Right ventricle myocardium superior (tissue), 1 donor: ENCODE measurements at regions not wholly inside any gene's neighbourhood (a gene's known extent, or its start where the extent isn't known, plus 50 kb on each side); places are given as distances from the start of the nearest gene placed in this dataset.
"Not testable (repeated sequence)": the region's sequence is repeated elsewhere in the genome, so short reads cannot be mapped to it uniquely, and the experiment has no call there.

Experiments used
- ATAC-seq: fragments of 200-7000 bp; cut with Tn5 transposase; one replicate; pipeline ENCODE4 v1.9.1; 2020; ENCODE audit warnings: mild to moderate bottlenecking; ENCODE audit not compliant: poor library complexity
- DNase-seq: peaks from one replicate; pipeline ENCODE4 v3.0.0-alpha.2; 2020
- intact Hi-C: fragments of 100-400 bp; cut with DNase I; formaldehyde crosslinking; loops from one replicate; pipeline ENCODE4 v1.11.2; 2022
- donor health status: DM: no; HTN: yes; CAD: no; lungs with severe emphysema.

- intact Hi-C loops, ATAC-seq, DNase-seq: not testable (repeated sequence)
These were observed 665.4 kb upstream of the RAG2 start for GRCh38 chr11:37263467-37263866.

DNA sequence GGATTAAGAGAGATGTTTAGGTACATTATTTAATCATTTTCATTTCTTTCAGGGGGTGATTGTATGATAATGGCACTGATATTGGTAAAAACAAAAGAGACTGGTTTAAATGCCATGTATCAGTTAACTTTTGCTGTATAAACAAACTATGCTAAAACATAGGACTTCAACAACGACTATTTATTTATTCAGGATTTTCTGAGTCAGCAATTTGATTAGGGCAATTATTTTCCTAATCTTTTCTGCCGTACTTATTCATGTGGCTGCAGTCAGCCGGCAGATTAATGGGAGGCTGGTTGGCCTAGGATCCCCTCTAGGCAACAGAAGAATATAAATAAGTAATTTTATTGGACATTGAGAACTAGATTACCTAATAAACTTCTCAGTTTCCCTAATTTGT lies 661.7 kb upstream of the RAG2 start:
- intact Hi-C loops = no loop called here
- DNase-seq (no peak), ATAC-seq (no peak)

DNA sequence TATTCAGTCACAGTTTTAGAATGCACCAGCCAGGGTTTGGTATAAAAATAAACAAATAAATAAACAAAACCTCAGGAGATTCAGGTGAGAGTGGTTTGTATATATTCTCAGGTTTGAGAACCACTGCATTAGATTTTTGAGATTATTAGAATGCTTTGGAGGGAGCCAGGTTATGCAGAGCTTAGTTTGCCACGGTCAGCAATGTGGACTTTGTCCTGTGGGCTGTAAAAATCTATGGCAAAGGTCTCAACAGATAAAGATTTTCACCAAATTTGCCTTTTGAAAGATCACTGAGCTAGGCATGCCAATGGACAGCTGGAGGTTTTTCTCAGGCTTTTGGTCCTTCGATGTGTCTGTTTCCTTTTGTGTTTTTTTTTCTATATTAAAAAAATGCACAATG lies 650.1 kb upstream of the RAG2 start:
- intact Hi-C loops = no loop called here
- ATAC-seq = no peak
- no peak for DNase-seq

- intact Hi-C loops = not testable (repeated sequence)
These were observed 648.1 kb upstream of the RAG2 start for GRCh38 chr11:37246092-37246491.

DNA sequence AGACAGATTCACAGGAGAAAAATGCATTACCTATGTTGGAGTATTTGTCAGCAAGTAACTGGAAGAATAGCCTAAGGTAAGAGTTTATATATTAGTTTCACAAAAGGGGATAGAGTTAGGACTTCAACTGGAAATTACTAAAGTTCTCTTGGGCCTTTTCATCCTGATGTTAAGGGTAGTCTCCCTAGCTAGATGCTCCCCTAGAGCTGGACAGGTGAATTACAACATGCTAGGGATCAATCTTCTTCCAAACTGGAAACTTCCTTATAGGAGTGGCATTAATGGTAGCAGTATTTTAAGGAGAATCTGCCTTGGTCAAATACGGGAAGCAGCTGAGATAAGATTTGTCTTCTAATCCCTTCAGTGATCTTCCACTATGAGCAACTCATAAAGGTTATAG lies 632.8 kb upstream of the RAG2 start:
- no peak for ATAC-seq
- no peak for DNase-seq
- intact Hi-C loops = no loop called here

More at GRCh38 chr11:37246092-37246491, 648.1 kb upstream of the RAG2 start:
- ATAC-seq, DNase-seq: not testable (repeated sequence)

- no peak for DNase-seq
- intact Hi-C loops = no loop called here
- no peak for ATAC-seq
These were observed 625.9 kb upstream of the RAG2 start for GRCh38 chr11:37223962-37224361.

DNA sequence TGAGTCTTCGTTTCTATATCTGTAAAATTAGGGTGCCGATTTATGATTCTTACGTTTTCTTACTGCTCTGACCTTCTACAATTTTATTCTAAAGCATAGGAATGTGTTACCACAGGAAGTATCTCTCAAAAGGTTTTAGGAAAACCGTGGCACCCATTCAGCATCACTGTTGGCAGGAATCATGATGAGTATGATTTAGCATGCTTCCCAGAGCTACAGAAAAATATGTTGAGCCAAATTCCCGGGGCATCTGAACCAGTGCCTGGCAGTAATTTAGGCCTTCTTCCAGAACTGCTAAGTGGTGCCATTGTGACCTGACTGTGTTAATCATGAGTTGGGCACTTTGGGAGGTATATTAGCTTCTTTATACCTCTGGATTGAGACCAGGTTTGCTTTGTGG lies 605.0 kb upstream of the RAG2 start:
- intact Hi-C loops = no loop called here
- ATAC-seq (no peak), DNase-seq (no peak)

DNA sequence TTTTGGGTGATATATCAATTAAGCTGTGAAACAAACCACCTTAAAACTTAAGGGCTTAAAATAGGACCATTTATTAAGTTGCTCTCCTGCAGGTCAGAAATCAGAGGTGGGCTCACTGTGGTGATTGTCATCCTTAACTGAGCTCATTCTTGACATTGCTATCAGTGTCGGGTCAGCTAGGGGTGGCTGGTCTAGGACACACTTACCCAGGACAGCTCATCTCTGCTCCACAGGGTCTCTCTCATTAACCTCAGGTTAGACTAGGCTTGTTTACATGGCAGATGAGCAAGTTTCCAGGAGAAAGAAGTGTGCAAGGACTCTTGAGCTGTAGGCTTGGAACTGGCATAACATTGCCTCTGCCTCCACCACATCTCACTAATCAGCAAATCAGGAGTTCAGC lies 601.0 kb upstream of the RAG2 start:
- no peak for DNase-seq
- ATAC-seq = no peak
- intact Hi-C loops = no loop called here

- ATAC-seq = no peak
- no peak for DNase-seq
- intact Hi-C loops = no loop called here
These were observed 586.3 kb upstream of the RAG2 start for GRCh38 chr11:37184326-37184725.

GRCh38 chr11:37182031-37182430 lies 584.0 kb upstream of the RAG2 start:
- intact Hi-C loops = no loop called here
- DNase-seq (no peak), ATAC-seq (no peak)

DNA sequence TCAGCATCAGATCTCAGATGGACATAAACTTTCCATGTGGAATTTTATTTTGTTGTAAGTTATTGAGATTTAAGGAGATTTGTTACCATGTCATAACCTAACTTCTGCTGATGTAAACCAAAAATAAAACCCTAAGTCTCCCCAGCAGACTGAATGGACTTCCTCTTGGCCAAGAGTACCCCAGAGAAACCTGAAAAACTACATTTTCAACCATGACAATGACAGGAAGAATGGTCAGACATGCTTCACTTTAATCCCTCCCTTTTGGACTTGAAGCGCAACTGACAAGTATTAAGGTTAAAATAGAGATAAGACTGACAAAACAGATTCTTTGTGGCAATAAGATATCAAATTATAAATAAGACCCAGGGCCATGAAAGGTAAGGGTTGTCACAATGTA lies 579.7 kb upstream of the RAG2 start:
- DNase-seq (no peak), ATAC-seq (no peak)
- intact Hi-C loops = no loop called here

GRCh38 chr11:37171451-37171850 lies 573.4 kb upstream of the RAG2 start:
- ATAC-seq (no peak), DNase-seq (no peak)
- intact Hi-C loops = no loop called here

DNA sequence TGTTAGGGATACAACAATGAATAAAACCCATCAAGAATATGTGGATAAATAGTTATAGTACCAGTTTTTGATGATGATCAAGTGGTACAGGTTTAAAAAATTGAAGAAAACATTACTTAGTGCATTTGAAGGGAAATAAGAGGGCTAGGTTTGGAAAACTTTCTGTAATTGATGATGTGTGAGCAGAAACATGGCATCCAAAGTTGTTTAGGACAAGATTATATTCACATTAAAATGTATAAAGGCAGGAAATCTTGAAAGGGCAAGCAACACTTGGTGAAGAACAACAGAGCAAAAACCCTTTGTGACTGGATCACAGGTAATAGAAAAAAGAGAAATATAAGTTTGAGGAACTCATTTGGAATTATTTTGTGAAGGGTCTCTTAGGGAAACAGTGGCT lies 572.3 kb upstream of the RAG2 start:
- intact Hi-C loops = no loop called here
- ATAC-seq (no peak), DNase-seq (no peak)

DNA sequence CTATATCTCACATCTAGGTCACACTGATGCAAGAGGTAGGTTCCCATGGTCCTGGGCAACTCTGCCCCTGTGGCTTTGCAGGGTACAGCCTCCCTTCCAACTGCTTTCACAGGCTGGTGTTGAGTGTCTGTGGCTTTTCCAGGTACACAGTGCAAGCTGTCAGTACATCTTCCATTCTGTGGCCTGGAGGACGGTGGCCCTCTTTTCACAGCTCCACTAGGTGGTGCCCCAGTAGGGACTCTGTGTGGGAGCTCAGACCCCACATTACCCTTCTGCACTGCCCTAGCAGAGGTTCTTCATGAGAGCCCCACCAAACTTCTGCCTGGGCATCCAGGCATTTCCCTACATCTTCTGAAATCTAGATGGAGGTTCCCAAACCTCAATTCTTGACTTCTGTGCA lies 547.4 kb upstream of the RAG2 start:
- ATAC-seq, DNase-seq, intact Hi-C loops: not testable (repeated sequence)

- intact Hi-C loops = no loop called here
- DNase-seq (no peak), ATAC-seq (no peak)
These were observed 544.6 kb upstream of the RAG2 start for GRCh38 chr11:37142591-37142990.

DNA sequence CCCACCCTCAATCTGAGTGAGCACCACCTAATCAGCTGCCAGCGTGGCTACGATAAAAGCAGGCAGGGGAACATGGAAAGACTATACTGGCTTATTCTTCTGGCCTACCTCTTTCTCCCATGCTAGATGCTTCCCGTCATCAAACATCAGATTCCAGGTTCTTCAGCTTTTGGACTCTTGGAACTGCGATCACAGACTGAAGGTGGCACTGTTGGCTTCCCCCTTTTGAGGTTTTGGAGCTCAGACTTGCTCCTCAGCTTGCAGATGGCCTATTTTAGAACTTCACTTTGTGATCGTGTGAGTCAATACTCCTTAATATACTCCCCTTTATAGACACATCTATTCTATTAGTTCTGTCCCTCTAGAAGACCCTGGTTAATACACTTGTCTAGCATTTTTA lies 543.7 kb upstream of the RAG2 start:
- intact Hi-C loops = no loop called here
- ATAC-seq = no peak

DNA sequence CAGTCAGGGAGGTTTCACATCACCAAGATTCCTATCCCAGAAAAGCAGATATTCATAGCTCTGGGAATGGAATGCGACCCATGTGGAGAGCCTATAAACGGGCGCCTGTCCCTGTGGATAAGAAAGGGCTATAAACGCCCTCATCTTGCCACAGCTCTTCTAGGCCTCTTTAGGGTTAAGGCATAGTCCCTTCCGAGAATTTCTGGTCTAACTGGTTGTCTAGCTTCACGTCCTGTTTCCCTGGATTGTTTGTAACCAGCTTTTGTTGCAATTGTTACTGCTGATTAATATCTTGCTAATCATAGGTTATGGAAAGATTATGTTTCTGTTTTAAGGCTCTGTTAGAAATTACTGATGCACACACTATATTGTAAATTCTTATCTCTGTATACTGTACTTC lies 537.6 kb upstream of the RAG2 start:
- intact Hi-C loops, DNase-seq, ATAC-seq: not testable (repeated sequence)

More for the DNA sequence above, 543.7 kb upstream of the RAG2 start:
- DNase-seq = no peak

- intact Hi-C loops = no loop called here
- ATAC-seq (no peak), DNase-seq (no peak)
These were observed 536.6 kb upstream of the RAG2 start for GRCh38 chr11:37134637-37135036.

GRCh38 chr11:37124384-37124783 lies 526.3 kb upstream of the RAG2 start:
- intact Hi-C loops = no loop called here
- no peak for DNase-seq

DNA sequence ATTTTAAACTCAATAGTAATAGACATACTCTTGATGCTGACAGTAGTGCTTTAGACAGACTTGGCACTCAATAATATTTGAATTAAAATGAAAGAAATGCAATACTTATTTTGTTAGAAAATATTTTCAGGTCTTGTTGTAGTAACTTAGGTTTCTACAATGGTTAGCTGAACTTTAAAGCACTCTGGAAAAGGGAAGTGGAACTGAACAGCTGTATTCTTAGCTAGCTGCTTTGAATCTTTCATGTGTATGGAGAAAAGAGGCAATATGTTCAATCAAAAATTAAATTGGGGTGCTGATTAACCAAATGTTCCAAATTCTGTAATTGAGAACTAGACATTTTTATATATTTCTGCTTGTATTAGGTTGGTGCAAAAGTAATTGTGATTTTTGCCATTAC lies 517.9 kb upstream of the RAG2 start:
- intact Hi-C loops = no loop called here
- DNase-seq (no peak), ATAC-seq (no peak)

More at GRCh38 chr11:37124384-37124783, 526.3 kb upstream of the RAG2 start:
- no peak for ATAC-seq

DNA sequence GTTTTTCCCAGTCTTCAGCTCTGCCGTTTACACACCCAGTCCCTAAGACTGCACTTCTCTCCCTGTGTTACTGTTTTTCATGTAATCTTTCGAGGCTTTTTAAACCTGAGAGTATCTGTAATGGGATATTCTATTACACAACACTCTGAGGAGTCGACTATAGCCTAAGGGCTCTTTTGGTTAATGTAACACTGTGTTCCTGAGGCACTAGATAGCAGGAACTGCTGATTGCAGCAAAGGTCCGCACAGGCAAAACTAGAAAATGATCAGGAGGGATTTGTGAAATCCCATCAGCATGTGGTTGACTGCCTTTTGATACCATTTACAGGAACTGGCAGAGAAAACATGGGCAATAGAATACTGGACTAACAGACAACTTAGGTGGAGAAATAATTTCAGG lies 512.3 kb upstream of the RAG2 start:
- ATAC-seq (no peak), DNase-seq (no peak)
- intact Hi-C loops = no loop called here

DNA sequence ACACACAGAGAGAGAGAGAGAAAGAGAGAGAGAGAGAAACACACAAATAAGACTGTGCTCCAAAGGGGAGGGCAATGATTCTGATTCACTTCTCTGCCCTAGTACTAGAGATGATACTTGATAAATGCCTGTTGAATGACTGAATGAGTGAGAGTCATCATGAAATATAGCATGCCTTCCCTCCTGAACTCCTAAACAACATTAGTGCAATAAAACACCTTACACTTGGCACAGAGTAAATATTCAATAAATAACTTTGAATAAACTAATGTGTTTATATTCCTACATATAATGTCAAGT lies 511.2 kb upstream of the RAG2 start:
- intact Hi-C loops = no loop called here
- no peak for ATAC-seq
- no peak for DNase-seq
